Lower leg skin (tissue), 3 donors: ENCODE measurements at regions not wholly inside any gene's neighbourhood (a gene's known extent, or its start where the extent isn't known, plus 50 kb on each side); places are given as distances from the start of the nearest gene placed in this dataset.

Source experiments
- CTCF ChIP-seq, 3 donors: fragments of 450-650 bp; IDR thresholded peaks; one replicate each; pipeline ENCODE4 v1.5.1; 2016; ENCODE audit warnings: antibody characterized with exemption in 3 of 3, mild to moderate bottlenecking in 3 of 3, moderate library complexity in 2 of 3
- POLR2A ChIP-seq, 2 donors: fragments of 450-650 bp; IDR thresholded peaks; one replicate each; pipeline ENCODE4 v1.6.1; 2016 to 2017; ENCODE audit warnings: antibody characterized with exemption in 2 of 2, mild to moderate bottlenecking in 1 of 2, moderate library complexity in 1 of 2

GRCh38 chr5:34582371-34582770 lies 73.8 kb upstream of the RAI14 start:
- TF ChIP-seq CTCF (IDR thresholded peaks at IDR 0.05) = no peak
- TF ChIP-seq POLR2A (IDR thresholded peaks at IDR 0.05) = no peak
